HG03439 (cell line): ENCODE measurements at regions not wholly inside any gene's neighbourhood (a gene's known extent, or its start where the extent isn't known, plus 50 kb on each side); places are given as distances from the start of the nearest gene placed in this dataset.

Source experiments
- ATAC-seq: cut with Tn5 transposase; IDR thresholded peaks from one replicate; pipeline ENCODE4 v1.9.1; 2021; ENCODE audit warnings: mild to moderate bottlenecking, moderate library complexity; ENCODE audit not compliant: unreplicated experiment

DNA sequence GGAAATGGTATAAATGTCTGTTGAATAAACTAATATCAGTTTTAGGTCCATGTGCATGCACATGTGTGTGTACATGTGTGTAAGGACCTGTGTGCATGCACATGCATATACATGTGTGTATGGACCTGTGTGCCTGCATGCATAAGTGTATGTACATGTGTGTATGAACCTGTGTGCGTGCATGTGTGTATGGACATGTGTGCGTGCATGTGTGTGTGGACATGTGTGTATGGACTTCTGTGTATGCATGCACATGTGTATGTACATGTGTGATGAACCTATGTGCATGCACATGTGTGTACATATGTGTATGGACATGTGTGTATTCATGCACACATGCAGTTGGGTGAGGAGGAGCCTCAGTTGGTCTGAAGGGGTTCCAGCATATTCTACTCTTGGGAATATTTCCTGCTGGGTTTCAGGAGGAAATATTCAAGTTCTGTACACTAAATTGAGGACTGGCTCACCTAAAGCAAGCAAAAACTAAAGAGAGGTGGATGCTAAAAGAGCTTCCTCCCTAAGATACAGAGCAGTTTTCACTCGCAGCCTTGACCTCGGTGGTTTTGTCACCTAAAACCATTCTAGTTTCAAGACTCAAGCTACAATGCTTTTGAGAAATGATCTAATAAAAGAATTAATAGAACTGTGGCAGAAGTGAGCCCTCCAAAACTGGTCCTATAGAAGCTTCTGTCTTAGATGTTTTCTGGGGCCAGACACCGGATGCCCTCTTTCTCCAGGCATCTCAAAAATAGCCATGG, 742.8 kb downstream of the MAFB start:
- no peak for ATAC-seq

GRCh38 chr20:39944861-39945260, 744.2 kb downstream of the MAFB start:
- ATAC-seq = no peak

DNA sequence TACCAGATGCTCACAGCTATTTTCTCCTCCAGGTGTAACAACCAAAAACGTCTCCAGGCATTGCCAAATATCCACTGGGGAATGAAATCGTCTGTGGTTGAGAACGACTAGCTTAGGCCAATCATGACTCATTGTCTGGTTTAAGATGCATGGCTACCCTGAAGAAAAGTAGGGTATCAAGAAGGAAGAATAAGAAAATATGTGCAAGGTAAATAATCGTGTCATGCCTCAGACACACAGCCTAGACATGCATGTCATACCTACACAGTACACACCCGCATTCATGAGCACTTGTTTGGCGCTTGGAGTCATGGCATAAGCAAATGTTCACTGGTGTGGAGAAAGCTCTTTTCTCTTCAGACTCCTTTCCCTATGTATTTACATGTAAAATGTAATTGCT, 745.7 kb downstream of the MAFB start:
- ATAC-seq = no peak

- no peak for ATAC-seq
These were observed 747.8 kb downstream of the MAFB start for GRCh38 chr20:39941245-39941644.

- no peak for ATAC-seq
These were observed 749.7 kb downstream of the MAFB start for GRCh38 chr20:39939241-39939865.

- no peak for ATAC-seq
These were observed 752.6 kb downstream of the MAFB start for GRCh38 chr20:39936401-39936800.

DNA sequence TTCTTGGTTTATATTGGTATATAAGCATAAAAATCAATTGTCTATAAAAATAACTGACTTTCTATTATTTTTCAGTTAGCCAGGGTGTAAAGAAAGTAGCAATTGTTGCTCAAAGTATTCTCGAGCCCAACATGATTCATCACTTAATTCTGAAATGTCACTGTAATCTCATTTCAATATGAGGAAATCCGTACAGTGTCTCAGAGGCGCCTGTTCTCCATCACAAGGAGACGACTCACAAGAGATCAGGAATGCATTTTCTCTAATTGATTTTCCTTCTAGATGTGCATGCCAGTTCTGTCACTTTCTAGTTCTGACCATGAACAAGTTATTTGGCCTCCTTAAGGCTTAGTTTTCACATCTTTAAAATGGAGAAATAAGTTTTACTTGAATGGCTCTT, 753.1 kb downstream of the MAFB start:
- ATAC-seq = no peak

GRCh38 chr20:39916236-39916765, 772.7 kb downstream of the MAFB start:
- ATAC-seq = no peak

DNA sequence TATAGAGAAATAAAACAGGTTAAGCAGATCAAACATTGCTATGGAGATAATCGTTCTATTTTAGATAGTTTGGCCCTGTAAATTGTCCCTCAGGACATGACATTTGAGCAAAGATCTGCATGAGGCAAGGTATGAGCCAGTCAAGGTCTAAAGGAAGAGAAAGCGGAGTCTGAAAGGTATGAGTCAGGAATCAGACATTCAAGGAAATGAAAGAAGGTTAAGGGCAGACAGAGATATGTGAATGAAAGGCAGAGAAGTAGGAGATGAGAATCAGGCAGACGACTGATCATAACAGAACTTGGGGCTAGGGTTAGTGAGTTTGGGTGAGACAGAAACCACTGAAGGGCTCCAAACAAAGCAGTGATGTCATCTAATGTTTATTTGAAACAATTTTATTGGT, 775.8 kb downstream of the MAFB start:
- ATAC-seq = no peak

GRCh38 chr20:39911497-39911896, 777.5 kb downstream of the MAFB start:
- no peak for ATAC-seq

- ATAC-seq = no peak
These were observed 778.5 kb downstream of the MAFB start for GRCh38 chr20:39910536-39910935.

DNA sequence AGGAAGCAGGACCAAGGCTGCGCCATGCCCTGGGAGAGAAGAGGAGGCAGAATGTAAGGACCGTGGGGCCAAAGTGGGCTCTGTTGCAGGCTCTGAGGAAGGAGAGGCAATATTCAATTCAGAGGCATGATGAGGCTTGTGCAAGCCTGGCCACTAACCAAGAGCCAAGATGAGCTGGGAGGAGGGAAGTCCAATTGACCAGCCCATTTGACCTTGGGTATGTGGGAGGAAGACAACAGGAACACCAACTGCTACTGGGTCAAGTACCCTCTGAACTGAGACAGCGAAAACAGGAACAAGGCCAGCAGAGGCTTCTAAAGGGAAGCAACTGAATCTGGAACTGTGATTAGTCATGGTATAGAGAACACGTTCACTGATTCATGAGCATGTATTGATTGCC, 779.6 kb downstream of the MAFB start:
- no peak for ATAC-seq

DNA sequence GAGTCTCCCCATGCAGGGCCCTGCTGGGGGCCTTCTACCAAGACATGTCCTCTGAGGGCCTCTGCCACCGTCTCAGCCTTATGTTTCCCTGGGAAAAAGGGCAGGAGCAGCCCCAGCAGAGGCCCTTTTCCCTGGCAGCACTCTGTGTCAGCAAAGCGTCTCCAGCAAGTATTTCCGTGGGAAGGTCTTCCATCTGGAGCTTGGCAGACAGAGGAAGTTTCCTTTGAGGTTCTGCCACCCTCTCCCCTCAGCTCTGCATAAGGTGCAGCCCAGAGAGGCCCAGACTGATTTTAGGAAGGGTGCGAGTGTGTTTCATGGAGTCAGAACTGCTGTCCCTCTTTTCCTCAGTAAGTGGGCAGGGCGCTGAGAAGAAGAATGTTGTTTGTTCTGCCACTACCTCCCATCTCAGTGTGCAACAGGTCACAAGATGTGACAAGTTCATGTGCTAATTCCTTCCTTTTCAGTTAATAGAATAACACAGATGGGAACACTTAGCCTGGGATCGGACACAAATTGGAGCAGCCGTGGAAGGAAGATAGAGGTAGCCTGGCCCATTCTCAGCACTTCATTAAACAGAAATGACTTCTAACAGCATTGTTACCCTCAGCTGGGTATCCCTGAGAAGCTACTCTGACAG, 784.4 kb downstream of the MAFB start:
- ATAC-seq = no peak

- no peak for ATAC-seq
These were observed 785.1 kb downstream of the MAFB start for GRCh38 chr20:39903806-39904465.

GRCh38 chr20:39899881-39900280, 789.2 kb downstream of the MAFB start:
- ATAC-seq = no peak

DNA sequence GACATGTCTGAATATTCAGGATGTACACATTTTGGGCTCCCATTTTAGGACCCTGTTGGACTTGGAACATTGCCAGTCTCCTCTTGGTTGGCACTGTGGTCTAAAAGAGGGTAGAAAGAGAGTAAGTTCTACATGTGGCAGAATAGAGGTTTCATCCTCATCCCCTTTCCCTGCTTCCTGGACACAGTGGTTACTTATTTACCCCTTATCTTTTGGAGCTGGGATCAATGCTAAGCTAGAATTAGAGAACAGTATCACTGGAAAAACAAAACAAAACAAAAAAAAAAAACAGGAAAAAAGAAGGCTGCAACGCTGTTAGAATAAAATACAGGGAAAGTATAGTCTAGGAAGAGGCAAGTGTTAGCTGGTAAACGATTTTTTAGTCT, 790.6 kb downstream of the MAFB start:
- no peak for ATAC-seq

DNA sequence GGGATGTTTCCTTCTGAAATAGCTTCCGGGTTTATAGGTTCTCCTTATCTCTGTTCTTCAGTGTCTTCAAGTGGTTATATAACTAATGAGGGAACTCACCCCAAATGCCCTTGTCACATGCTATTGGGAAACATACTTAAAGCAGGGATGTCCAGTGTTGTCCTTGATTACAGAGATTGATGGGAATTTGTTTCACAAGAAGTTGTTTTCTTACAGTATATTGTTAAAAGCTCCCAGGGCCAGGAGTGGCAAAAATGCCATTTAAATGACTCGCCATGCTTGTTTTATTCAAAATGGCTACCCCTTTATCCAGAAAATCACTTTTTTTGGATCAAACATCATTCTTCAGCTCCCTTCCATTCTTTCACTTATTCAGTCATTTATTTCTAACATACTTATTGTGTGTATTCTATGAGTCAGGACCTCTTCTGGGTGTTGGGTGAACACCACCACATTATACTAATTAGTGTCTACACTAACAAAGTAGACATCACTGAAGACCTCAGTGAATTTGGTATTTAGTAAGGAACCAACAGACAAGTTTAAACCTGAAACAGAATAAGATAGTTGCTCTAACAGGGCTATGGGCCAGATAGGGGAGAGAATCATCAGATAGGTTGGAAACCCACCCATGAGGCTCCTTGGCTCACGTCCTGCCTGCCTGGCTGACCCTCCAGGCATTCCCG, 791.1 kb downstream of the MAFB start:
- no peak for ATAC-seq

- no peak for ATAC-seq
These were observed 792.0 kb downstream of the MAFB start for GRCh38 chr20:39897058-39897457.

- no peak for ATAC-seq
These were observed 795.0 kb downstream of the MAFB start for GRCh38 chr20:39894067-39894466.

GRCh38 chr20:39893003-39893685, 795.9 kb downstream of the MAFB start:
- no peak for ATAC-seq
